ENCODE measurements at regions not wholly inside any gene's neighbourhood (a gene's known extent, or its start where the extent isn't known, plus 50 kb on each side); places are given as distances from the start of the nearest gene placed in this dataset.
"Not testable (repeated sequence)": the region's sequence is repeated elsewhere in the genome, so short reads cannot be mapped to it uniquely, and the experiment has no call there.

- no peak for DNase-seq (ENCODE audit: low read depth)
- TF ChIP-seq CTCF (IDR thresholded peaks at IDR 0.05; ENCODE audit: control insufficient read depth, extremely low read depth, insufficient read depth), result no peak
- H3K4me3 ChIP-seq (ENCODE audit: low read depth, low read length), result no peak overlapping the region
Observed at GRCh38 chr6:6091608-6092002, 84.9 kb upstream of the NRN1 start.

- H3K4me3 ChIP-seq (ENCODE audit: low read depth, low read length), result no peak overlapping the region
- TF ChIP-seq CTCF (IDR thresholded peaks at IDR 0.05; ENCODE audit: control insufficient read depth, extremely low read depth, insufficient read depth), result no peak
- no peak for DNase-seq (ENCODE audit: low read depth)
Observed at GRCh38 chr6:6090861-6091607, 84.3 kb upstream of the NRN1 start.

GRCh38 chr6:6085928-6086668 is 79.4 kb upstream of the NRN1 start:
- no peak for DNase-seq (ENCODE audit: low read depth)
- TF ChIP-seq CTCF (IDR thresholded peaks at IDR 0.05; ENCODE audit: control insufficient read depth, extremely low read depth, insufficient read depth), result no peak
- no peak overlapping the region for H3K4me3 ChIP-seq (ENCODE audit: low read depth, low read length)

- no peak overlapping the region for H3K4me3 ChIP-seq (ENCODE audit: low read depth, low read length)
- TF ChIP-seq CTCF (IDR thresholded peaks at IDR 0.05; ENCODE audit: control insufficient read depth, extremely low read depth, insufficient read depth), result no peak
- no peak for DNase-seq (ENCODE audit: low read depth)
Observed at GRCh38 chr6:6080975-6081374, 74.2 kb upstream of the NRN1 start.

- DNase-seq (ENCODE audit: low read depth), result no peak
- no peak overlapping the region for H3K4me3 ChIP-seq (ENCODE audit: low read depth, low read length)
- TF ChIP-seq CTCF (IDR thresholded peaks at IDR 0.05; ENCODE audit: control insufficient read depth, extremely low read depth, insufficient read depth), result no peak
Observed at GRCh38 chr6:6074190-6074589, 67.5 kb upstream of the NRN1 start.

- not testable (repeated sequence) for DNase-seq (ENCODE audit: low read depth); H3K4me3 ChIP-seq (ENCODE audit: low read depth, low read length)
Observed at GRCh38 chr6:6068157-6068556, 61.4 kb upstream of the NRN1 start.

- TF ChIP-seq CTCF (IDR thresholded peaks at IDR 0.05; ENCODE audit: control insufficient read depth, extremely low read depth, insufficient read depth), result no peak
- no peak for DNase-seq (ENCODE audit: low read depth)
- no peak overlapping the region for H3K4me3 ChIP-seq (ENCODE audit: low read depth, low read length)
Observed at GRCh38 chr6:6058054-6058444, 51.3 kb upstream of the NRN1 start.
